NCI-H524 (cell line): ENCODE measurements at regions not wholly inside any gene's neighbourhood (a gene's known extent, or its start where the extent isn't known, plus 50 kb on each side); places are given as distances from the start of the nearest gene placed in this dataset.
"Not testable (repeated sequence)": the region's sequence is repeated elsewhere in the genome, so short reads cannot be mapped to it uniquely, and the experiment has no call there.

Source experiments
- DNase-seq, 2 experiments: peaks; one replicate each; lab custom pipeline; 2025; lab: John Stamatoyannopoulos, UW

GRCh38 chrX:16067886-16068515 lies 55.4 kb upstream of the GRPR start:
- DNase-seq = no peak

DNA sequence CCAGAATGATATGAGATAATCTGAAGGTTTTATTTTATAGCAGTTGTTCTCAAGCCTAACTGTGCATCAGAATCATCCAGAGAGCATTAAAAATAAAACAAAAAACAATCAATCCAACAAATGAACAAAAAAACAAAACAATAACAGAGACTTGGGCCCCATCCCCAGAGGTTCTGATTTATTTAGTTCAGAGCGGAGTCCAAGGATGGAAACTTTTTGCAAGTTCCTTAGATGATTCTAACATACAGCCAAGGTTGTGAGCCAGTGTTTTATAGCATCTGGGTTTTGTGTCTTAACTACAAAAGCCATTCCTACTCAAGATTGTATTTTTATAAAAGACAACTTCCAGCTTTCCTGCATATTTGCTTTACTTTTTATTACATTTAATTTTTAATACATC lies 59.4 kb upstream of the GRPR start:
- no peak for DNase-seq

- no peak for DNase-seq
Observed at GRCh38 chrX:16063141-16063540, 60.2 kb upstream of the GRPR start.

GRCh38 chrX:16061296-16061695 lies 62.1 kb upstream of the GRPR start:
- no peak for DNase-seq

- DNase-seq = no peak
Observed at GRCh38 chrX:16060252-16060651, 63.1 kb upstream of the GRPR start.

- not testable (repeated sequence) for DNase-seq
Observed at GRCh38 chrX:16049126-16049525, 74.2 kb upstream of the GRPR start.

DNA sequence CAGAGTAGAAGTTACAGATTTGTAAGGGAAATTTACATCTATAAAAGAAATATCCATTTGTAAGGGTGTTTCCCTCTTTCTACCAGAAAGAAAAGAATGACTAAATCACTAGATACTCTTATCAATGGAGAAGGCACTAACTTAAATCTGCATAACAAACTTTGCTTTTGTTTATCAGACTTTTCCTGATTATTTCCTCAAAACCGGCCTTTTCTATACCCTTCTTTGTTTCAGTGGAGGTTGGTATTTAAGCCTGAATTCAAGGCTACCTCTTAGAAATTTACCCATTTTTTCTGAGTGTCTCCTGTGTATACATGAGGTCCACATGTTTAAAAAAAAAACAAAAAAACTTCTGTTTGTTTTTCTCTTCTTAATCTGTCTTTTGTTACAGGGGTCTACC lies 80.4 kb upstream of the GRPR start:
- no peak for DNase-seq

- no peak for DNase-seq
Observed at GRCh38 chrX:16039834-16040233, 83.5 kb upstream of the GRPR start.

GRCh38 chrX:16039363-16039762 lies 84.0 kb upstream of the GRPR start:
- DNase-seq = no peak

DNA sequence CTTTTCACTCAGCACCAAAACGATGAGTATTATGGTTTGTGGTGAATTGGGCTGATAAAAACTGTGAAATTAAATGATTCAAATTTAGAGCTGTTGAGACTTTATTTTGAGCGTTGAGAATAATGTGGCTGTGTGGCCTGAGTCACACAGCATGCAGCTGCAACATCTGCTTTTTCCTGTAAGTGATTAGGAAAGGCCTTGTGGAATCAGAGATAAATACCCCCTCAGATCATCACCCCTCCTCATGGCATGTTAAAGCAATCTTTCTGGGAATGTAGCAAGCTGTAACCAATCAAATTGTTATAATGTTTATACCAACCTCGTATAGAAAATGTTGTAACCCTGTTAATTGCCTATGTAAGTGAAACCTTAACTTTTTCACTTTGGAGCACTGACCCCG lies 90.0 kb upstream of the GRPR start:
- DNase-seq = no peak

GRCh38 chrX:16028576-16028975 lies 94.8 kb upstream of the GRPR start:
- DNase-seq = no peak

GRCh38 chrX:16023790-16024734 lies 99.3 kb upstream of the GRPR start:
- no peak for DNase-seq

DNA sequence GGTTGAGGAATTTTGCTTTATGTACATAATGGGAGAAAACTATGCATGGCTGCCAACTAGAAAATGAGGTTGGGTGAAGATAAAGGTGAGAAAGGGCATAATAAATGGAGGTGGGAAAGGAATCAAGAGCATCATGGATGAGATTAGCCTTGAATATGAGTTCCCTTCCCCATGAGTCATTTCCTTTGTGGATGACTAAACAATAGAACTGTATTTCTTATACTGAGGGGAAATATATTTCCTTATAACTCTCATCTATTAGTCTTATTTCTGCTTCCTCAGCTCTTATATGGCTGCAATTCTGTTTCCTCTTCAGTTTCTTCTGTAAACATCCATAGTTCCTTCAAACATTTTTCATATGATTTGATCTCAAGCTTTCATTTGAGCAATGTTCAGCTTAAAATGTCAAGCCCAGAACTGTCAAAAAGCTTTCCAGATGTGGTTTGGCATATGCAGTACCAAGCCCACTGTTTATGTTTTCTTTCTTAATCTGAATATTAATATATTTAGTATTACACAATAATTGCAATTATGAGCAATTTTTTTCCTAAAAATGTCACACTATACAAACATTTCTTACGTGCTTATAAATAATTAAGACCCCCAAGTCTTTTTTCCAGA lies 100.7 kb upstream of the GRPR start:
- no peak for DNase-seq

DNA sequence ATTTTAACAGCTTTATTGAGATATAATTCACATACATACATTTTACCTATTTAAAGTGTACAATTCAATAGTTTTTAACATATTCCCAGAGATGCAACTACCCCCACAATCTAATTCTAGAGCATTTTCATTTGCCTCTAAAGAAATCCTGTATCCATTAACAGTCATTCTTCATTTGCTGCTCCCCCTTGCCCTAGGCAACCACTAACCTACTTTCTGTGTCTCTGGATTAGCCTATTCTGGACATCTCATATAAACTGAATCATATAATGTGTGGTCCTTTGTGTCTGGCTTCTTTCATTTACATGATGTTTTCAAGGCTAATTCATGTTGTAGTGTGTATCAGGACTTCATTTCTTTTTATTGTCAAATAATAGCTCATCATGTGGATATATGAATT lies 105.1 kb upstream of the GRPR start:
- DNase-seq = no peak

DNA sequence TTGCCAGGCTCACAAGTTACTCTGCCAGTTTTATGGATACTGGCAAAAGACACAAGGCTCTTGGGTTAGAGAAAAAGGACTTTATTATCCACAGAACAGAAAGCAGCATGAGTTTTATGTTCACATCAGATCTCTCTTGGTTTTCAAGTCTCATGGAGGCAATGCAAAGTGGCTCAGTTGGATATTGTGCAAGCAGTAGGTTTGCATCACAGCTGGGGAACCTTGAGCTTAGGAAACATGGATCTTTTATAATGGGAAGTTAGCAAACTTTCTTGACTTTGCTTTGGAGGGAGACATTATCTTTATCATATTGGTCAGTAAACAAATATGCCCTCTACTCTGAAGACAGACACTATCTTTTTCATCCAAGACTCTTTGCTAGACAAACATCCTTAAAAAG lies 109.2 kb upstream of the GRPR start:
- no peak for DNase-seq

- no peak for DNase-seq
Observed at GRCh38 chrX:16012250-16012649, 111.1 kb upstream of the GRPR start.

GRCh38 chrX:16005917-16006316 lies 117.4 kb upstream of the GRPR start:
- no peak for DNase-seq

DNA sequence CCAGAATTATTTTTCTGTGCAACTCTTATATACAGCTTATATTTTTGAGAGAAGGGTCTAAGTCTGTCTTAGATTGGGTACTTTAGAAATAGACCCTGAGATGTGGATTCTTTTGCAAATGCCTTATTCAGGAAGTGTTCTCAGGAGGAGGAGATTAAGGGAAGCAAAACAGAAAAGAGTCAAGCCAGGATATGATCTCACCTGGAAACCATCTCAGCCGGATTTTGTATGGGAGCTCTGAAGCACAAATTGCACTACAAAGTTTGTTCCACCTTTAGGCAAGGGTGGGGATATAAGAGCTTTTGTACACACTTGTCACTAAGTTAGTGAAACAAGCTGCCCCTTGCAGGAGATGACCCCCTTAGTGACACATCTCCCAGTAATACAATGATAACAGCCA lies 121.2 kb upstream of the GRPR start:
- no peak for DNase-seq

- DNase-seq = no peak
Observed at GRCh38 chrX:15998350-15998749, 125.0 kb upstream of the GRPR start.

GRCh38 chrX:15989716-15990115 lies 133.6 kb upstream of the GRPR start:
- DNase-seq = no peak

GRCh38 chrX:15988661-15989603 lies 134.3 kb upstream of the AP1S2 start:
- no peak for DNase-seq

DNA sequence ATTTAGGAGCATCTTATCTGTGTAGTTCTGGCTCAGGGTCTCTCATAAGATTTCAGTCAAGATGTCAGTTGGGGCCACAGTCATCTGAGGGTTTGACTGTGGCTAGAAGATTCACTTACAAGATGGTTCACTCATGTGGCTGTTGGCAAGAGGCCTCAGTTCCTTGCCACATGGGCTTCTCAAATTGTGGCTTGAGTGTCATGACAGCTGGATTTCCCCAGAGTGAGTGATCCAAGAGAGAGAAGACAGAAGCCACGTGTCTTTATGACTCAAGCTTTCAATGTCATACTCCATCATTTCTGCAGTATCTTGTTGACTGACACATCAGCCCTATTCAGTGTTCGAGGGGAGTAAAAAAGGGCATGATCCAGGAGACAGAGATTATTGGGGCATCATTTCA lies 131.3 kb upstream of the AP1S2 start:
- DNase-seq = no peak
